ENCODE measurements at regions not wholly inside any gene's neighbourhood (a gene's known extent, or its start where the extent isn't known, plus 50 kb on each side); places are given as distances from the start of the nearest gene placed in this dataset.
"Not testable (repeated sequence)": the region's sequence is repeated elsewhere in the genome, so short reads cannot be mapped to it uniquely, and the experiment has no call there.

DNA sequence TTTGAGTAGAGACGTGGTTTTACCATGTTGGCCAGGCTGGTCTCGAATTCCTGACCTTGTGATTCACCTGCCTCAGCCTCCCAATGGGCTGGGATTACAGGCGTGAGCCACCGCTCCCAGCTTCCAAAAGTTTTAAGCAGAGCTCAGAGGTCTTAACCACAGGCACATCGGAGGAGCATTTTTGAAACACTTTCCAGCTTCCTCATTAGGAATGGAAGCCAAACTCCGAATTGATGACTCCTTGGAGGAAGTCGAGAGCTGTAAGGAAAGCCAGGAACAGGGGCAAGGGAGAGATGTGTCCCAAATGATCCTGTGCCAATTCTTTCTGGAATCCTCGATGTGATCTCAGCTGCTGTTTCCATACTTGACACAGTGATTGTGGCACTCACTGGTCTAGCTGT is 56.2 kb upstream of the CCZ1B start:
- H3K9me3 ChIP-seq; H3K36me3 ChIP-seq; H3K27me3 ChIP-seq; intact Hi-C loops (cut with DNase I); H3K4me1 ChIP-seq; H3K4me3 ChIP-seq; DNase-seq; H3K27ac ChIP-seq; H3K9ac ChIP-seq (ENCODE audit: low read depth in 2 of 2, low read length in 2 of 2): not testable (repeated sequence)

DNA sequence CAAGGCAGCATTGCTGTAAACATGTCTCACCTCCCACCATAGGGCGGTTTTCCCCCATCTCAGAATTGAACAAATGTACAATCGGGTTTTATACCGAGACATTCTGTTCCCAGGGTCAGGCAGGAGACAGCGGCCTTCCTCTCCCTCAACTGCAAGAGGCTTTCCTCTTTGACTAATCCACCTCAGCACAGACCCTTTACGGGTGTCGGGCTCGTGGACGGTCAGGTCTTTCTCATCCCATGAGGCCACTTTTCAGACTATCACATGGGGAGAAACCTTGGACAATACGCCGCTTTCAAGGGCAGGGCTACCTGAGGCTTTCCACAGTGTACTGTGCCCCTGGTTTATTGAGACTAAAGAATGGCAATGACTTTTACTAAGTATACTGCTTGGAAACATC is 57.7 kb upstream of the CCZ1B start:
- H3K36me3 ChIP-seq; H3K27me3 ChIP-seq; H3K27ac ChIP-seq; H3K4me1 ChIP-seq; DNase-seq; intact Hi-C loops (cut with DNase I); H3K9me3 ChIP-seq; H3K4me3 ChIP-seq; H3K9ac ChIP-seq (ENCODE audit: low read depth in 2 of 2, low read length in 2 of 2): not testable (repeated sequence)

DNA sequence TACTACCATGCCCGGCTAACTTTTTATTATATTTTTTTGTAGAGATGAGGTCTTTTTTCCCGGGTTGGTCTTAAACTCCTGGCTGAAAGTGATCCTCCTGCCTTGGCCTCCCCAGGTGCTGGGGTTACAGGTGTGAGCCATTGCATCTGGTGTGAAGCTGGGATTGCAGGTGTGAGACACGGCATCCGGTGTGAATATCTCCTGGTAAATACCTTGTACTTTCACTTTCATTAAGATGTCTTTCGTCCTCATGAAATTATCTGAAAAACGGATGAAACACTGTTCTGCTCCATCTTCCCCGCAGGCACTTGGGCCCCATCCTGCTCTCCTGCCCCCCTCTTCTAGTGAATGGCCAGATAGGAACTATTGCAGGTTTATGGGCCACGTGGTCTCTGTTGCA is 60.1 kb upstream of the CCZ1B start:
- TF ChIP-seq, protein P1, sequence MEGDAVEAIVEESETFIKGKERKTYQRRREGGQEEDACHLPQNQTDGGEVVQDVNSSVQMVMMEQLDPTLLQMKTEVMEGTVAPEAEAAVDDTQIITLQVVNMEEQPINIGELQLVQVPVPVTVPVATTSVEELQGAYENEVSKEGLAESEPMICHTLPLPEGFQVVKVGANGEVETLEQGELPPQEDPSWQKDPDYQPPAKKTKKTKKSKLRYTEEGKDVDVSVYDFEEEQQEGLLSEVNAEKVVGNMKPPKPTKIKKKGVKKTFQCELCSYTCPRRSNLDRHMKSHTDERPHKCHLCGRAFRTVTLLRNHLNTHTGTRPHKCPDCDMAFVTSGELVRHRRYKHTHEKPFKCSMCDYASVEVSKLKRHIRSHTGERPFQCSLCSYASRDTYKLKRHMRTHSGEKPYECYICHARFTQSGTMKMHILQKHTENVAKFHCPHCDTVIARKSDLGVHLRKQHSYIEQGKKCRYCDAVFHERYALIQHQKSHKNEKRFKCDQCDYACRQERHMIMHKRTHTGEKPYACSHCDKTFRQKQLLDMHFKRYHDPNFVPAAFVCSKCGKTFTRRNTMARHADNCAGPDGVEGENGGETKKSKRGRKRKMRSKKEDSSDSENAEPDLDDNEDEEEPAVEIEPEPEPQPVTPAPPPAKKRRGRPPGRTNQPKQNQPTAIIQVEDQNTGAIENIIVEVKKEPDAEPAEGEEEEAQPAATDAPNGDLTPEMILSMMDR (IDR thresholded peaks at IDR 0.05) = no peak

DNA sequence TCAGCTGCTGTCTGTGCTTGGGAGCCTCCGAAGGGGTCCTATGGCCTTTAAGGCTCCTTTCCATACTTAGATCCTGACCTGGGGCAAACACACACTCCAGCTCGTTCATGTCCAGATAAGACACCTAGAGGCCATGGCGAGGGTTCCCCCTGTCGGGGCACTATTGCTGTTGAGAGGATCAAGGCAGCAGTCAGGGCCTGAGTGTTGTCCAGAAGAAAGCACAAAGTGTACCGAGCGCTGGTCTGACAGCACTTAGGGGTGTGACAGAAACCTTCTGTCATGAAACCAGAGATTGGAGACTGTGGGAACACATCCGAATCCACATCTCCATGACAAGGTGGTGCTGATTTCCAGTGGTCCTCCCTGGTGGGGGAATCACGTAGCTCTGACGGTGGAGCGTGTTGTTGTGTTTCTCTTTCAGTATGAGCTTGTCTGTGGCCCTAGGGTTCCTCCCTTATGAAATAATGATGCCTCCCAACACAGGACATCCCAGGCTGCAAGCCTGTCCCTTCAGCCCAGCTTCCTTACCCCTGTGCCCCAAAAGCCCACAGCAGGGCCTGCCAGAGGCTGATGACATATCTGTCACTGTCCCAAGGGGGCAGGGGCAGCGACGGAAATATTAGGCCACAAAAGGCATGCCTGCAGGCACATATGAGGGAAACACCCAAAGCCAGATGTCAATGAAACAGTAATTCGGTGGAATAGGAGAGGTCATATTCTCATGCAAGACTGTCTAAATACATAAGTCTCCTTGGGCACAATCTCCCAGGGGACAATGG is 62.4 kb upstream of the CCZ1B start:
- H3K9me3 ChIP-seq; H3K27ac ChIP-seq; H3K4me3 ChIP-seq; H3K9ac ChIP-seq (ENCODE audit: low read depth in 2 of 2, low read length in 2 of 2); H3K4me1 ChIP-seq; H3K27me3 ChIP-seq; H3K36me3 ChIP-seq; intact Hi-C loops (cut with DNase I); DNase-seq: not testable (repeated sequence)

More for the DNA sequence above, 60.1 kb upstream of the CCZ1B start:
- intact Hi-C loops (cut with DNase I) = no loop called here
- H3K27me3 ChIP-seq = no peaks in the 10 kb centered on the region
- H3K36me3 ChIP-seq = no peaks in the 10 kb centered on the region
- H3K4me1 ChIP-seq = no peaks in the 10 kb centered on the region
- no peak overlapping the region for H3K4me3 ChIP-seq
- H3K27ac ChIP-seq = no peak overlapping the region
- H3K9ac ChIP-seq (ENCODE audit: low read depth in 2 of 2, low read length in 2 of 2) = no peak overlapping the region
- no peak for DNase-seq
- H3K9me3 ChIP-seq = no peaks in the 10 kb centered on the region

DNA sequence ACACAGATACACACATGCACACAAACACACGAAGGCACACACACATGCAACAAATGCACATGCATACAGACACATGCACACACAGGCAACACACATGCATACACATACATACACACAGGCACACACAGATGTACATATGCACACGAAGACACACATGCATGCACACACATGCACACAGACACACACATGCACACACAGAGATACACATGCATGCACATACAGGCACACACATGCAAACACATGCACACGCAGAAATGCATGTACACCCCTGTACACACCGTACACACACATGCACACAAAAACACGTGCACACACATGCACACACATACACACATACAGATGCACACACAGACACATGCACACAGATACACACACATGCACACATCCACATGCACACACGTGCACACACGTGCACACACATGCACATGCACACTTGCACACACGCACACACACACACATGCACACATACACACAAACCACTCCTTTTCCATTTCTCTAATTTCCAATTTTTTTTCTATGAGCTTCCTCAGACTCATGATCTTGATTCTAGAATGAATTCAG is 63.3 kb upstream of the CCZ1B start:
- no peak overlapping the region for H3K27ac ChIP-seq
- intact Hi-C loops (cut with DNase I) = no loop called here
- no peak for DNase-seq
- H3K36me3 ChIP-seq = no peaks in the 10 kb centered on the region
- no peak overlapping the region for H3K9ac ChIP-seq (ENCODE audit: low read depth in 2 of 2, low read length in 2 of 2)
- no peaks in the 10 kb centered on the region for H3K27me3 ChIP-seq
- no peaks in the 10 kb centered on the region for H3K4me1 ChIP-seq
- TF ChIP-seq, protein P1 (IDR thresholded peaks at IDR 0.05) = no peak
- H3K9me3 ChIP-seq = no peaks in the 10 kb centered on the region
- no peak overlapping the region for H3K4me3 ChIP-seq

DNA sequence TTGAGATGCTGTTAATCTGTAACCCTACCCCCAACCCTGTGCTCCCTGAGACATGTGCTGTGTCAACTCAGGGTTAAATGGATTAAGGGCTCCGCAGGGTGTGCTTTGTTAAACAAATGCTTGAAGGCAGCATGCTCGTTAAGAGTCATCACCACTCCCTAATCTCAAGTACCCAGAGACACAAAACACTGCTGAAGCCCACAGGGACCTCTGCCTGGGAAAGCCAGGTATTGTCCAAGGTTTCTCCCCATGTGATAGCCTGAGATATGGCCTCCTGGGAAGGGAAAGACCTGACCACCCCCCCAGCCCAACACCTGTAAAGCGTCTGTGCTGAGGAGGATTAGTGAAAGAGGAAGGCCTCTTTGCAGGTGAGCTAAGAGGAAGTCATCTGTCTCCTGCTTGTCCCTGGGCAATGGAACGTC is 76.0 kb upstream of the CCZ1B start:
- DNase-seq; H3K9ac ChIP-seq (ENCODE audit: low read depth in 2 of 2, low read length in 2 of 2); H3K27me3 ChIP-seq; H3K4me3 ChIP-seq; H3K9me3 ChIP-seq; intact Hi-C loops (cut with DNase I); H3K4me1 ChIP-seq; H3K27ac ChIP-seq; H3K36me3 ChIP-seq: not testable (repeated sequence)

DNA sequence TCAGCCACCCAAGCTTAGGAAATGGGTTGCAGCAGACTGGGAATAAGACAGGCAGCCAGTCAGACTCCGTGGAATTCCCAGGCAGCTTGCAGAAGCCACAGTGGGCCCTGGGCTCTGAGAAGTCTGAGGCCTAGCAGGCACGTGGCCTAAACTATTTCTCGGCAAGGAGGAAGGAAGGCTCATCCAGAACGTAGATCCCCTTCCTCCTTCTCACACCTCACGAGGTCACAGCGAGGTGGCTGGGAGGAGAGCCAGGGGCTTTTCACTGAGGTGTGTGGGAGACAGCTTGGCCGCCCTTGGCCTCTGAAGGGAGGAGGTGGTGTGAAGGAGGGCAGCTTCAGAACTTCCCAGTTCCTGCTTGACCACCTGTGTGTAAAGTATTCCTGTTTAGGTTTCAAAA is 77.2 kb upstream of the CCZ1B start:
- H3K27ac ChIP-seq; H3K4me3 ChIP-seq; intact Hi-C loops (cut with DNase I); H3K36me3 ChIP-seq; H3K27me3 ChIP-seq; H3K9me3 ChIP-seq; DNase-seq; H3K4me1 ChIP-seq; H3K9ac ChIP-seq (ENCODE audit: low read depth in 2 of 2, low read length in 2 of 2): not testable (repeated sequence)

DNA sequence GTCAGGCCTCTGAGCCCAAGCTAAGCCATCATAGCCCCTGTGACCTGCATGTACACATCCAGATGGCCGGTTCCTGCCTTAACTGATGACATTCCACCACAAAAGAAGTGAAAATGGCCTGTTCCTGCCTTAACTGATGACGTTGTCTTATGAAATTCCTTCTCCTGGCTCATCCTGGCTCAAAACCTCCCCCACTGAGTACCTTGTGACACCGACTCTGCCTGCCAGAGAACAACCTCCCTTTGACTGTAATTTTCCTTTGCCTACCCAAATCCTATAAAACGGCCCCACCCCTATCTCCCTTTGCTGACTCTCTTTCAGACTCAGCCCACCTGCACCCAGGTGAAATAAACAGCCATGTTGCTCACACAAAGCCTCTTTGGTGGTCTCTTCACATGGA is 77.7 kb upstream of the CCZ1B start:
- H3K9ac ChIP-seq (ENCODE audit: low read depth in 2 of 2, low read length in 2 of 2); H3K27ac ChIP-seq; H3K9me3 ChIP-seq; H3K36me3 ChIP-seq; H3K4me3 ChIP-seq; H3K27me3 ChIP-seq; H3K4me1 ChIP-seq; intact Hi-C loops (cut with DNase I); DNase-seq: not testable (repeated sequence)

Measured in colonic mucosa (tissue), 4 donors.